HS-5 (cell line): ENCODE measurements at regions not wholly inside any gene's neighbourhood (a gene's known extent, or its start where the extent isn't known, plus 50 kb on each side); places are given as distances from the start of the nearest gene placed in this dataset.
"Not testable (repeated sequence)": the region's sequence is repeated elsewhere in the genome, so short reads cannot be mapped to it uniquely, and the experiment has no call there.

Source experiments
- DNase-seq: peaks from one replicate; pipeline ENCODE4 v3.0.0-alpha.2; 2012; ENCODE audit warnings: low read depth

DNA sequence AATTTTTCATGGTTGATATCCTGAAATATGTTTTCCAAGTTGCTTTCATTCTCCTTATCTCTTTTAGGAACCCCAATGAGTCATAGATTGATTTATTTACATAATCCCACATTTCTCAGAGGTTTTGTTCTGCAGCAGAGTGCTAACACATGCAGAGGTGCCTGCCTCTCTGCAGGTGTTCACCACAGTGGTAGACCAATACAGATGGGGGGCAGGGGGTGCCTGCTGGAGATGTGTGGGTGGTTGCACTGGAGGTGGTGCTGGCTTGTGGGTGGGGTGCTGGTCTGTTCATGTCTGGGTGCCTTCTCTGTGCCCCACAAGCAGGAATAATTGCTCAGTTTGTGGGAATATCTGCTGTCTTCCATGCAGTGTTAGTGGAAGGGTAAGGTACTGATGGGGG lies 131.1 kb downstream of the JRKL start:
- DNase-seq, result no peak

DNA sequence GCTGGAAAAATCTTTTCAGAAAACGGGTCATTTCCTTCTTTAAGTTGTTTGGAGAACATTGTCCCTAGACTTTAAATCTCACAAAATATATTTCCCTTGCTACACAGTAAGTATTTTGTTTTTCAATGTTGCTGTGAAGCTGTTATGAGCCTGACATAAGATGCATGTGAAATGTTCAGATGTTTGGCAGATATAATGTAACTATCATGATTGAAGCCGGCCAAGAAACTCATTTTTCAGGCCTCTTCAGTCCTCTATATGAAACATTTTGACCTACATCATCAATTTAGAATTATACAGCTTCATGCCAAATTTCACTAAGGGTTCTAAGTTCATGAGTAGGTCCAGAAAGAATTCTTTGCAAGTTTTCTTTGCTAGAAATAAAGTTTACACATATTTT lies 133.8 kb downstream of the JRKL start:
- no peak for DNase-seq

DNA sequence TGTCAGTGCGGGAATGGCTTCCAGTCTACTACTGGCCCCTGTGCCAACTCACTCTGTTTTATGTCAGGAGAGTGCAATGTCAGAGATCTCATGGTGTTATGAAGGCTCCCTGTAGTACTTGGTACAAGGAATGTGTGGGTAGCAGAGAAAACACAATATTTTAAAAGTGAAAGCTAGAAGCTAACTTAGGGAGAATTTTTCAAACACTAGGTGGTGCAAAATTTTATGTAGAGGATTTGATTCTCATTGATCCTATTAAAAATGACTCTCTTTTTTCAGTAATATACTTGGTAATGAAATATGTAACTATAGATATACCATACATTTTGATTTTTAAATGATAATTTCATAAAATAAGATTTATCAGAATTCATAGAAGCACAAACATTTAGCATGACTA lies 134.7 kb downstream of the JRKL start:
- DNase-seq, result no peak

DNA sequence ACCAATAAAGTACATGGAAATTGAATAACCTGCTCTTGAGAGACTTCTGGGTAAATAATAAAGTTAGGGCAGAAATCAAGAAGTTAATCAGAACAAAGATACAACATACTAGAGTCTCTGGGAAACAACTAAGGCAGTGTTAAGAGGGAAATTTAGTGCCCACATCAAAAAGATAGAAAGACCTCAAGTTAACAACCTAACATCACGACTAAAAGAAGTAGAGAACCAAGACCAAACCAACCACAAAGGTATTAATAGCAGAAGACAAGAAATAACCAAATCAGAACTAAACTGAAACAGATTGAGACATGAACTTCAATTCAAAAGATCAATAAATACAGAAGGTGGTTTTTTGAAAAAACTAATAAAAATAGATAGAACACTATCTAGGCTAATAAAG lies 140.7 kb downstream of the JRKL start:
- DNase-seq, result no peak

DNA sequence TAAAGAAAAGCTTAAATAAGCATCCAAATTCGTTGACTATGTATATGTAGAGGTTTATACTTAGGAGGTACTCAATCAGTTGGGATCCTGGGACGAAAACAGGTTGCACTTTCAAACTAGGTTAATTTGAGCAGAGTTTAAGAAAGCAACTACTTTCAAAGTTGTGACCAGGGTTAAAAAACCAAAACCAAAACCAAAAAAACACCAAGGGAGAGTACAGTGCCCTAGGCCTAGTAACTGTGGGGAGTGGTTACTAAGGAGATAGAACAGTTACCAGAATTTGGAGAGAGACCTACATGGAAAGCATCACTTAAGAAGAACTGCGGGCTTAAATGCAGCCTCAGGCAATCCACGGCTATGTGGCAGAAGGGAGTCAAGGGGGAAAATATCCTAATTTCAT lies 148.3 kb downstream of the JRKL start:
- DNase-seq, result no peak

DNA sequence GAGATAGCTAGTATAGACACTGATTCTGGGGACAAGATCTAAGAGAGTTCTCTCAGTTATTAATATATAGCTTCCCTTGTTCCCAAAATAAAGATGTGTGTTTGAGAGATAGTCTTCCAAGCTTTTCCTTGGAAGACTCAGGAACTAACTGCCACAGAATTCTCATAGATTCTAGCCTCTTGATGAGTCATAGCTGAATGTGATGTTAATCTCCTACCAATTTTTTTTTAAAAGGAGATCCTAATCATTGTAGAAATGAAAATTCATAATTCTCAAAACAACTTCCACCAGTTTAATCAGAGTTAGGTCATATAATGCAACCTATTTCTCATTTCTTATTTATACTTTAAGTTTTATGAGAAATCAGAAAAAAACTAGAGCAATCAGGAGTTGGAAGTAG lies 148.8 kb downstream of the JRKL start:
- DNase-seq, result no peak

DNA sequence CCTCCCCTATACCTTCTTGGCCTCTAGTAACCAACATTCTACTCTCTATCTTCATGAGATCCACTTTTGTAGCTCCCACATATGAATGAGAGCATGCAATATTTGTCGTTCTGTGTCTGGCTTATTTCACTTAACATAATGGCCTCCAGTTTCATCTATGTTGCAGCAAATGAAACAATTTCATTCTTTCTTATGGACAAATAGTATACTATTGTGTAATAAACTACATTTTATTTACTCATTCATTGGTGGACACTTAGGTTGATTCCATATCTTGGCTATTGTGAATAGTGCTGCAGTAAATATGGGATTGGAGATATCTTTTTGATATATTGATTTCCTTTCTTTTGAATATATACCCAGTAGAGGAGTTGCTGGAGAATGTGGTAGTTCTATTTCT lies 151.1 kb downstream of the JRKL start:
- DNase-seq, result no peak

DNA sequence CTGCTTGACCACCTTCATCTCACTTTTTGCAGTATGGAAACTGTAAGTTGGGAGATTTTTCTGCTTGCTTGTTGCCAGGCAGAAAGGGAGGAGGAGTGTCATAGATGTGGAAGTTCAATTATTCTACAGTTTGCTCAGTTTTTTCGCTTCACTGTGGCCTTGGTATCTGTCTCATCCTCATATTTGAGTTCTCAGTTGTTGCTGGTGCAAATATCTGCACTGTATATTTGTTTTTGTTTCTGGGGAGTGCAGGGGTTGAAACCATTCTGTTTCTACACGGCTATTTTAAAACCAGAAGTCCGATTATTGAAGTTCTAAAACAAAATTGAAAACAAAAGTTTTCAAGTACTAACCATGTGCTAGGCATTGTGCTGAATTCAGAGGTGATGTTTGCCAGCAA lies 153.4 kb downstream of the JRKL start:
- DNase-seq, result no peak

DNA sequence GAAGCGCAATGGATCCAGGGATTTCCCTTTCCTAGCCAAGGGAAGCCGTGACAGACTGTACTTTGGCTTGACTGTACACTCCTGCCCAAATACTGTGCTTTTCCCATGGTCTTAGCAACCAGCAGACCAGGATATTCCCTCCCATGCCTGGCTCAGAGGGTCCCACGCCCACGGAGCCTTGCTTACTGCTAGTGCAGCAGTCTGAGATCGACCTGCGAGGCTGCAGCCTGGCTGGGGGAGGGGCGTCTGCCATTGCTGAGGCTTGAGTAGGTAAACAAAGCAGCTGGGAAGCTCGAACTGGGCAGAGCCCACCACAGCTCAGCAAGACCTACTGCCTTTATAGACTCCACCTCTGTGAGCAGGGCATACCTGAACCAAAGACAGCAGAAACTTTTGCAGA lies 155.4 kb downstream of the JRKL start:
- DNase-seq, result not testable (repeated sequence)

DNA sequence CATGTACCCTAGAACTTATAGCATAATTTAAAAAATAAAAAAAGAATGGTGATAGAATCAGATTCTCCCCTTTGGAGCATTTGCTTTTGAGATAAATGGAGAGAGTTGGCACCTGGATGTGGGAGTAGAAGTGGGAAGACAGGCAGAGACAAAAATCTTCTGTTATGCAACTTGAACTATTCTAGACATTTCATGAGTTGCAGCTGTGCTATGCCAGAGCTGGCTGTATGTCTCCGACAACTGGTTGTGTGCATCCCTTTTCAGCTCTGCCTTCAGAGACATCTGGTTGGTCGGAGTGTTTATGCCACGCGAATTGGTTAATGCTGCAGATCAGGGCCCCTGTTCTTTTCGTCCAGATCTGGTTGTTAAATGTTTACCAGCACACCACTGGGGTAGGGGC lies 161.3 kb downstream of the JRKL start:
- DNase-seq, result no peak

DNA sequence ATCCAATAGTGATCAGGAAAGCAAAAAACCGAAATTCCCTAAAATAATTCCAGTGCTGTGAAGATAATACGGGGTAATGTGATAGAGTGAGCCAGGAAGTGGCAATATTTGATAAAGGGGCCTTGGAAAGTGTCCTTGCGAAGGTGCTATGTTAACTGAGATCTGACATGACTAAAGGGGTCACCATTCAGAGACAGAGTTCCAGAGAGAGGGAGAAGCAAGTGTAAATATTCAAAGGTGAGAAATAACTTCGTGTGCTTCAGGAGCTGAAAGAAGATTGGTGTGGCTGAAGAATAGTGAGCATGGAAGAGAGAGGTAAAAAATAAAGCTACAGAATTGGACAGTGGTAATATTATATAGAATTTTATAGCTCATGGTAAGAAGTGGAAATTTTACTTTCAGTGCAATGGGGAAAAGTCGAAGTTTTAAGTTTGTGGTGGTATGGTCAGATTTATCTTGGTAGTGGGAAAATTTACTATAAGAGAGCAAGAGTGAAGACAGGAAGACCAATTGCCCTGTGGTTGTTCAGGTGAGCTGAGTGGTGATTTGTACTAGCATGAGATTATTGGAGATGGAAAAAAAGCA lies 164.5 kb downstream of the JRKL start:
- DNase-seq, result no peak

DNA sequence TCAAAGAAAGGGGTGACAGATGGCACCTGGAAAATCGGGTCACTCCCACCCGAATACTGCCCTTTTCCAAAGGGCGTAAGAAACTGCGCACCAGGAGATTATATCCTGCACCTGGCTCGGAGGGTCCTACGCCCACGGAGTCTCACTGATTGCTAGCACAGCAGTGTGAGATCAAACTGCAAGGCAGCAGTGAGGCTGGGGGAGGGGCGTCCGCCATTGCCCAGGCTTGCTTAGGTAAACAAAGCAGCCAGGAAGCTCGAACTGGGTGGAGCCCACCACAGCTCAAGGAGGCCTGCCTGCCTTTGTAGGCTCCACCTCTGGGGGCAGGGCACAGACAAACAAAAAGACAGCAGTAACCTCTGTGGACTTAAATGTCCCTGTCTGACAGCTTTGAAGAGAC lies 166.0 kb downstream of the JRKL start:
- DNase-seq, result not testable (repeated sequence)

DNA sequence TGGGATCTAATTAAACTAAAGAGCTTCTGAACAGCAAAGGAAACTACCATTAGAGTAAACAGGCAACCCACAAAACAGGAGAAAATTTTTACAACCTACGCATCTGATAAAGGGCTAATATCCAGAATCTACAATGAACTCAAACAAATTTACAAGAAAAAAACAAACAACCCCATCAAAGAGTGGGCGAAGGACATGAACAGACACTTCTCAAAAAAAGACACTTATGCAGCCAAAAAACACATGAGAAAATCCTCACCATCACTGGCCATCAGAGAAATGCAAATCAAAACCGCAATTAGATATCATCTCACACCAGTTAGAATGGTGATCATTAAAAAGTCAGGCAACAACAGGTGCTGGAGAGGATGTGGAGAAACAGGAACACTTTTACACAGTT lies 170.9 kb downstream of the JRKL start:
- not testable (repeated sequence) for DNase-seq

DNA sequence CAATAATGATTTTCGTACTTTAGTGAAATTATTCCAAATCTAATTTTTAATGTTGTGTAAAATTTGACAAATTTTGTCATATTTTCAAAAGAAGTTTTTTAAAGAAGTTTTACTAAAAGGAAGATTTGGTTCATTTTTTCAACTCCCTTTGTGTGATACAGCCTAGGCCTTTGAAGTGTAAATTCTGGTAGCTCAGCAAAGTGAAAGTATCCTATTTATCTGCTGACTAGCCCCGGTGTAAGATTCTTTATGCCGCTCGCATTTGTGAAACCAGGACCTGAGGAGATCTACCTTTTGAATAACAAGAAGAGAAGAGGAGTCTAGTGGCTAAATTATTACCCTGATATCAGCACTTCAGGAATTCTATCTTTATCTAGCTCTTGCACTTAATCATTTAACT lies 177.4 kb downstream of the JRKL start:
- no peak for DNase-seq

DNA sequence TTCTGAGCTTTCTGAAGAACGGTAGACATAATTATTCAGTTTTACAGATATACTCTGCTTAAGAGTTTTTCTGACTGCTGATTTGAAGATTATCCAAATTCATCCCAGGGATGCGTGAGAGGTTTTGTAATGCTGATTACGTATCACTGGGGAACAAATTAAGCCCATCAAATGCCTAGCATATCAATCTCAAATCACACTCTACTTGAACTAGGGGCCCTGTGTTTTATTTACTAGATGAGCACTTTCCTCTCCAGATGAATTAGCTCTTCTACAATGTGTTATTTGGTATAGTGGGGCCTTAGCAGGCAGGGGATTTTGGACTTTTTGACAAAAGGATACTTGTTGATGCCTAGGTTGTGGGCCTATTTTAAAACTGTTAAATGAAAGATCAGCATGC lies 177.9 kb downstream of the JRKL start:
- no peak for DNase-seq

DNA sequence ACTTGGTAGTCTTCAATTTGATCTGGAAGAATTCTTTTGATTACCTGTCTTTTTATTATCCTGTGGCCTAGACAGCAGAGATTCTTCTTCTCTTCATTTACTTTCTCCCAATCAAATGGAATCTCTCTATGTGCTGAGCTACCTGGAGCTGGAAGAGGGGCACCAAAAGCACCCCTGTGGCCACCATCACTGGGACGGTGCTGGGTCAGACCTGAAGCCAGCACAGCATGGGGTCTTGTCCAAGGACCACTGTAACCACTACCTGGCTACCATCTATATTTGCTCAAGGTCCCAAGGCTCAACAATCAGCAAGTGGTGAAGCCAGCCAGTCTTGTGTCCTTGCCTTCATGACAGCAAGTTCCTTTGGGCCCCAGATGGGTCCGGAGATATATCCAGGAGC lies 186.6 kb downstream of the JRKL start:
- DNase-seq, result no peak

DNA sequence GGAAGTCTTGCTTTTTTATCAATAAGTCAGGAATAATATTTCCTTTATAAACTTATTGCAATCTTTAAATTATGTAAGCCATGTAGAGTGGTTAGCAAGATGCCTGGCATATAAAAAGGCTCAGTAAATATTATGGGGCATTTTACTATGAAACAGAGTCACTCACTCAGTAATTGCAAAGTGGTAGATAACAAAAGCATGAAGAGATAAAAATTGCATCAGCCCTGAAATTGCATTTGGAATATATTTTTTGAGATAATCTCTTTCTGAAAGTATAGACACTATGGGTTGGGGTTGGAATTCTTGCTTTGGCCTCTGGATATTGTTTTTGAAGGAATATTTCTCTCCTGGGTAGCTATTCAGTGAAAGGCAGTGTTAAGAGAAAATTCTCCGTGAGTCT lies 188.6 kb downstream of the JRKL start:
- no peak for DNase-seq

DNA sequence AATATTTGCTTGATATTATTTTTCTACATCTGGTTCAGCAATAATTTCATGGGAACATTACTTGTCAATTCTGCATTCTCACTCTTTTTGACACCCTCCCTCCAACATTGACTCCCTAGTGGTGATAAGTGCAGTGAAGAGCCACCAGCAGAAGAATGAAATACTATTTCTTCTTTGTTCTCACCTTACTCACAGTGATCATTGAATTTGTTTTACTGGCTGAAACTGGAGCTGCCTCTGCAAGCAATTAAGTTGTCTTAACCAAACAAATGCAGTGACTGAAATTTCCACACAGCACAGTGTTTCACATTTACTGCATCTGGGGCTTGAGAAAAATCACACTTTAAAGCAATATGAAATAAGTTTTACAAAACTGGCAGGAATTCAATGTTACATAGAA lies 189.8 kb downstream of the JRKL start:
- DNase-seq, result no peak

DNA sequence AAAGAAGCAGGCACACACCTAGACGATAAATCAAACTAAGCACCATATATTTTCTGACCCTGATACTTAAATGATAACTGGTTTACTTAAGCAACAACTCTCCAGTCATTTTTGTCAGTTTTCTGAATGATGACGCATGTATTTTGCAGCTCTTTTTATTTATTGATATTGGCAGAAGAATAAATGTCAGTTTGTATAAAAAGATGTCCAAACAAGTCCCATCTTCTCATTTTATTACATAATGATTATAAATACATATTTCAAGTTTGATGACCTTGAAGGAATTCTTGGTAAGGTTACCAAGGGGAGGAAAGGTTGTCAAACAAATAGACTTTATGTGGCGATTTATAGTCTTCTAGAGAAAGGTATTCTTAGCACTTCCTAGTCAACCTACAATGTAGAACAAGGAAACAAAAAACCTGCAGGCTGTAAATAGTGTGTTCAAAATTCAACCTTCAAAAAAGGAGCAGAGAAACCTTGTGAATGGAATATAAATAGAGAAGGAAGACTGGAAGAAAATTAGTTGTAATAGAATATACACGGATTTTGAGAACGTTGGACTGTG lies 190.7 kb downstream of the JRKL start:
- DNase-seq, result no peak

DNA sequence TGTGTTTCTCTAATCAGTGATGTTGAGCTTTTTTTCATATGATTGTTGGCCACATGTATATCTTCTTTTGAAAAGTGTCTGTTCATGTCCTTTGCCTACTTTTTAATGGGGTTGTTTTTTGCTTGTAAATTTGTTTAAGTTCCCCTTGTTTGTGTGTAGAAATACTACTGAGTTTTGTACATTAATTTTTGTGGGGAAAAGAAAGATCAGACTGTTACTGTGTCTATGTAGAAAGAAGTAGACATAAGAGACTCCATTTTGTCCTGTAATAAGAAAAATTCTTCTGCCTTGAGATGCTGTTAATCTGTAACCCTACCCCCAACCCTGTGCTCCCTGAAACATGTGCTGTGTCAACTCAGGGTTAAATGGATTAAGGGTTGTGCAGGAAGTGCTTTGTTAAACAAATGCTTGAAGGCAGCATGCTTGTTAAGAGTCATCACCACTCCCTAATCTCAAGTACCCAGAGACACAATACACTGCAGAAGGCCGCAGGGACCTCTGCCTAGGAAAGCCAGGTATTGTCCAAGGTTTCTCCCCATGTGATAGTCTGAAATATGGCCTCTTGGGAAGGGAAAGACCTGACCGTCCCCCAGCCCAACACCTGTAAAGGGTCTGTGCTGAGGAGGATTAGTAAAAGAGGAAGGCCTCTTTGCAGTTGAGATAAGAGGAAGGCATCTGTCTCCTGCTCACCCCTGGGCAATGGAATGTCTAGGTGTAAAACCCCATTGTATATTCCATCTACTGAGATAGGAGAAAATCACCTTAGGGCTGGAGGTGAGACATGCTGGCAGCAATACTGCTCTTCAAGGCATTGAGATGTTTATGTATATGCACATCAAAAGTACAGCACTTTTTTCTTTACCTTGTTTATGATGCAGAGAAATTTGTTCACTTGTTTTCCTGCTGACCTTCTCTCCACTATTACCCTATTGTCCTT lies 196.4 kb downstream of the JRKL start:
- not testable (repeated sequence) for DNase-seq

DNA sequence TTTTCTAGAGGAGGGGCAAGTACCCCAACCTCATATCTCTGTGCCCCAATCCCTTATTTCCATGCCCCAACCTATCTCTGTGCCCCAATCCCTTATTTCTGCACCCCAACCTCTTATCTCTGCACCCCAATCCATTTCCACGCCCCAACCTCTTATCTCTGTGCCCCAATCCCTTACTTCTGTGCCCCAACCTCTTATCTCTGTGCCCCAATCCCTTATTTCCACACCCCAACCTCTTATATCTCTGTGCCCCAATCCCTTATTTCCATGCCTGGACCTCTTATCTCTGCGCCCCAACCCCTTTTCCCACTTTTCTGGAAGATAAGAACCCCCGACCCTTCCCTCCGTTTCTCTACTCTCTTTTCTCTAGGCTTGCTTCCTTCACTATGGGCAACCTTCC lies 199.0 kb downstream of the JRKL start:
- not testable (repeated sequence) for DNase-seq

DNA sequence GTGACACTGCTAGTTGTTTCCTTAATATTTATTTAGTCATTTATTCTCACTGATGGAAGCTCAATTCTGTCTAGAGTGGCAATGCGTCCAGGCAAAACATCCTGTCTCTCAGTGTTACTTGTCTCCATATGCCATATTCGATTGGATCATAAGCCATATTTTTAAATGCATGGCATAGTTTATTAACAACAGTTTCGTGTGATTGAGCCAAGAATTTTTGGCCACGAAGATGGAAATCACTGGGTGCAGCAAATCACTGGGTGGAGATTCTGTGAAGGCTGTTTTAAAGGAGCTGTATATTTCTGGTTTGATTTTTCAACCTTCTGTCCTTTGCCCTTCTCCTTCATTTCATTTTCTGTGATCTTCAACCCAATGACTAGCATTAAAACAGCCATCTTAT lies 205.2 kb downstream of the JRKL start:
- DNase-seq, result no peak

DNA sequence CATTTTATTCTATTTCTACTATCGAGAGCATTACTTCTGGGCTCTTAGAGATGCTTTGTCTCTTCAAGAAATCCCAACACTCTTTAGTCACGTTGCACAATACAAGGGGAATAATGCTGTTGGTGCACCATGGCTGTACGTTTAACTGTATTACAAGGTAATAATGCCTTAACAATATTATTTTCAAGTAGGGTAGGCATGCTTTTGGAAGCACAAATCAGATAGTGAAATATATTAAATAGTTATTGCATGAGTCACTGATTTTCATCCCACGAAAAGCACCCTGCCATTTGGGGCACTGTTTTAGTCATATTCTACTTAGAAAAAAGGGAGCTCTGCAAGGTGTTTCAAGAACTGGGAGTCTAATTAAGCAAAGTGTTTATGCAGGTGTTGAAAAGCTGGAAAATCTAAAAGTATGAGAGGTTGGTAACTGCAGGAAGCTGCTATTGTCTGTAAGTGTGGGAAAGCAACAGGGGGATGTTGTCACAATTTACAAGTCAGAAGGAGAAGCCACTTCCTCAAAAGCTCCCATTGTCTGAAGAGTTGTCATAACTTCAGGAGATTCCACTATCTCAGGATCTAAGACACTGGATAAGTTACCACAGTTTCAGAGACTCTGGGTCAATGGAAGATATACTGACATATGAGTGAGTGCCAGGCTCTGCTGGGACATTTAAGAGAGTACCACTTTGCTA lies 218.2 kb downstream of the JRKL start:
- DNase-seq, result no peak
